ENCODE measurements at regions not wholly inside any gene's neighbourhood (a gene's known extent, or its start where the extent isn't known, plus 50 kb on each side); places are given as distances from the start of the nearest gene placed in this dataset.

DNA sequence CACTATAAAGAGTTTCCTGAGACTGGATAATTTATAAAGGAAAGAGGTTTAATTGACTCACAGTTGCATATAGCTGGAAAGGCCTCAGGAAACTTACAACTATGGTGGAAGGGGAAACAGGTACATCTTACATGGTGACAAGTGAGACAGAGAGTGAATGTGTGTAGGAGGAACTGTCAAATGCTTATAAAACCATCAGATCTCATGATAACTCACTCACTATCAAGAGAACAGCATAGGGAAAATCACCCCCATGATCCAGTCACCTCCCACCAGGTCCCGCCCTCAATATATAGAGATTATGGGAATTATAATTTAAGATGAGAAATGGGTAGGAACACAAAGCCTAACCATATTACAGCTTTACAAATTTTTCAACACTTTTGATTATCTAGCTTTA is 266.0 kb downstream of the DTHD1 start:
- Mint-ChIP-seq H3K4me1 (no peaks in the 10 kb centered on the region), H3K27ac (no peak overlapping the region), H3K36me3 (no peaks in the 10 kb centered on the region), H3K4me3 (no peak overlapping the region), H3K27me3 (ENCODE audit: low read depth in 3 of 3) (no peaks in the 10 kb centered on the region), H3K9me3 (peaks cover 0 to 4% (median 0%) of the 10 kb centered on the region in 7 donors)
- TF ChIP-seq, protein P1, sequence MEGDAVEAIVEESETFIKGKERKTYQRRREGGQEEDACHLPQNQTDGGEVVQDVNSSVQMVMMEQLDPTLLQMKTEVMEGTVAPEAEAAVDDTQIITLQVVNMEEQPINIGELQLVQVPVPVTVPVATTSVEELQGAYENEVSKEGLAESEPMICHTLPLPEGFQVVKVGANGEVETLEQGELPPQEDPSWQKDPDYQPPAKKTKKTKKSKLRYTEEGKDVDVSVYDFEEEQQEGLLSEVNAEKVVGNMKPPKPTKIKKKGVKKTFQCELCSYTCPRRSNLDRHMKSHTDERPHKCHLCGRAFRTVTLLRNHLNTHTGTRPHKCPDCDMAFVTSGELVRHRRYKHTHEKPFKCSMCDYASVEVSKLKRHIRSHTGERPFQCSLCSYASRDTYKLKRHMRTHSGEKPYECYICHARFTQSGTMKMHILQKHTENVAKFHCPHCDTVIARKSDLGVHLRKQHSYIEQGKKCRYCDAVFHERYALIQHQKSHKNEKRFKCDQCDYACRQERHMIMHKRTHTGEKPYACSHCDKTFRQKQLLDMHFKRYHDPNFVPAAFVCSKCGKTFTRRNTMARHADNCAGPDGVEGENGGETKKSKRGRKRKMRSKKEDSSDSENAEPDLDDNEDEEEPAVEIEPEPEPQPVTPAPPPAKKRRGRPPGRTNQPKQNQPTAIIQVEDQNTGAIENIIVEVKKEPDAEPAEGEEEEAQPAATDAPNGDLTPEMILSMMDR (IDR thresholded peaks at IDR 0.05) = no peak
- Histone ChIP-seq H3K4me2 (replicated peaks; ENCODE audit: extremely low read depth, low read length, poor library complexity, severe bottlenecking) (no peak overlapping the region), H3K9ac (ENCODE audit: insufficient read depth, low read length, poor library complexity, severe bottlenecking) (no peak overlapping the region), H3K36me3 (replicated peaks in 1 of 2; ENCODE audit: control insufficient read depth in 1 of 2, insufficient read depth in 2 of 2, low read length in 2 of 2) (no peaks in the 10 kb centered on the region), H3K27me3 (ENCODE audit: control insufficient read depth in 2 of 2, insufficient read depth in 2 of 2, low read length in 2 of 2) (no peaks in the 10 kb centered on the region), H3K4me1 (ENCODE audit: control insufficient read depth in 1 of 2, insufficient read depth in 2 of 2, low read length in 2 of 2) (no peaks in the 10 kb centered on the region), H4K20me1 (ENCODE audit: insufficient read depth, low read length) (no peaks in the 10 kb centered on the region), H2AFZ (ENCODE audit: insufficient read depth, low read depth, low read length, poor library complexity, severe bottlenecking) (no peak overlapping the region), H3K4me3 (replicated peaks in 1 of 3; ENCODE audit: low read depth in 2 of 3, low read length in 3 of 3) (no peak overlapping the region), H3K27ac (ENCODE audit: low read depth in 1 of 2, low read length in 2 of 2) (no peak overlapping the region), H3K79me2 (ENCODE audit: insufficient read depth, low read length) (no peaks in the 10 kb centered on the region), H3K9me3 (replicated peaks in 1 of 2; ENCODE audit: control insufficient read depth in 1 of 2, insufficient read depth in 1 of 2, low read length in 2 of 2) (no peaks in the 10 kb centered on the region)
- no CpG with 5 or more reads among the region's 1 CpG for WGBS (ENCODE audit: insufficient coverage)
- DNase-seq = no peak
- intact Hi-C loops (cut with micrococcal nuclease) = no loop called here

DNA sequence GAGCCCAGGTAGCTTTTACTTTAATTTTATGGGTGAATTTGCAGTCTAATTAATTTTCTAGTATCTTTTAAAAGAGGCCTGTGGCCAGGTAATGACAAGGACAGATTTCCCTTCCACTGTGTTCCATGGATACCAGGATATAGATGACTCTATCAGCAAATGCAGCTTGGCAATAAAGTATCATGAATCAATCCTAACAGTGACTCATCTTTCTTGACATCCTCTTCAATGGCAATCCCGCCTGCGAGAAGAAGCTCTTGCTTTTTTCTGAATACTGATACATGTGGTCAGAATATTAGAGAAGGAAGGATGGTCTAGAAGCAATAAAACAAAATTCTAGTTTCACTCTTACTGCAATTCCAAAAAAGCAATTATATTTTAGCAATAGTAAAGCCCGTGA is 267.8 kb downstream of the DTHD1 start:
- 100% methylated on average over 1 of the region's 3 CpGs for WGBS (ENCODE audit: insufficient coverage)

More for the DNA sequence above, 267.8 kb downstream of the DTHD1 start:
- H3K79me2 ChIP-seq (ENCODE audit: insufficient read depth, low read length) = no peaks in the 10 kb centered on the region
- no peak overlapping the region for H3K27ac ChIP-seq (ENCODE audit: low read depth in 1 of 2, low read length in 2 of 2)
- H4K20me1 ChIP-seq (ENCODE audit: insufficient read depth, low read length) = no peaks in the 10 kb centered on the region
- Mint-ChIP-seq H3K36me3 (no peaks in the 10 kb centered on the region), H3K4me3 (no peak overlapping the region), H3K9me3 (peaks cover 0 to 4% (median 0%) of the 10 kb centered on the region in 7 donors), H3K27ac (no peak overlapping the region), H3K27me3 (ENCODE audit: low read depth in 3 of 3) (no peaks in the 10 kb centered on the region), H3K4me1 (no peaks in the 10 kb centered on the region)
- no peak overlapping the region for H2AFZ ChIP-seq (ENCODE audit: insufficient read depth, low read depth, low read length, poor library complexity, severe bottlenecking)
- DNase-seq = no peak
- no peaks in the 10 kb centered on the region for H3K4me1 ChIP-seq (ENCODE audit: control insufficient read depth in 1 of 2, insufficient read depth in 2 of 2, low read length in 2 of 2)
- TF ChIP-seq, protein P1 (IDR thresholded peaks at IDR 0.05) = no peak
- H3K9ac ChIP-seq (ENCODE audit: insufficient read depth, low read length, poor library complexity, severe bottlenecking) = no peak overlapping the region
- intact Hi-C loops (cut with micrococcal nuclease) = no loop called here
- no peak overlapping the region for H3K4me2 ChIP-seq (replicated peaks; ENCODE audit: extremely low read depth, low read length, poor library complexity, severe bottlenecking)
- H3K9me3 ChIP-seq (replicated peaks in 1 of 2; ENCODE audit: control insufficient read depth in 1 of 2, insufficient read depth in 1 of 2, low read length in 2 of 2) = no peaks in the 10 kb centered on the region
- H3K36me3 ChIP-seq (replicated peaks in 1 of 2; ENCODE audit: control insufficient read depth in 1 of 2, insufficient read depth in 2 of 2, low read length in 2 of 2) = no peaks in the 10 kb centered on the region
- H3K27me3 ChIP-seq (ENCODE audit: control insufficient read depth in 2 of 2, insufficient read depth in 2 of 2, low read length in 2 of 2) = no peaks in the 10 kb centered on the region
- H3K4me3 ChIP-seq (replicated peaks in 1 of 3; ENCODE audit: low read depth in 2 of 3, low read length in 3 of 3) = no peak overlapping the region
